Nephron (organoid): ENCODE measurements at regions not wholly inside any gene's neighbourhood (a gene's known extent, or its start where the extent isn't known, plus 50 kb on each side); places are given as distances from the start of the nearest gene placed in this dataset.

ENCODE experiments used
- H3K27ac Mint-ChIP-seq, 3 experiments: 2 replicates each; pipeline ENCODE4 v1.8.0; 2020; ENCODE audit warnings: mixed read lengths in 3 of 3, mild to moderate bottlenecking in 2 of 3, moderate library complexity in 1 of 3
- H3K27me3 Mint-ChIP-seq: 2 replicates; pipeline ENCODE4 v1.8.0; 2021; ENCODE audit warnings: low read depth, mild to moderate bottlenecking, moderate library complexity, mixed read lengths
- H3K36me3 Mint-ChIP-seq: 2 replicates; pipeline ENCODE4 v1.8.0; 2020; ENCODE audit warnings: low read depth, mixed read lengths
- H3K4me1 Mint-ChIP-seq: 2 replicates; pipeline ENCODE4 v1.8.0; 2020; ENCODE audit warnings: mixed read lengths
- H3K4me3 Mint-ChIP-seq, 3 experiments: 2 replicates each; pipeline ENCODE4 v1.8.0; 2020; ENCODE audit warnings: mild to moderate bottlenecking in 3 of 3, mixed read lengths in 3 of 3, moderate library complexity in 2 of 3
- H3K9me3 Mint-ChIP-seq: 2 replicates; pipeline ENCODE4 v1.8.0; 2020; ENCODE audit warnings: mixed read lengths
- CTCF ChIP-seq, 3 experiments: fragments of 200-600 bp; sonication (generic); IDR thresholded peaks; one replicate each; pipeline ENCODE4 v1.5.0; 2021; ENCODE audit warnings: antibody characterized with exemption in 3 of 3; ENCODE audit not compliant: unreplicated experiment in 3 of 3

GRCh38 chr16:65938083-65938482 lies 428.4 kb upstream of the CDH5 start:
- Mint-ChIP-seq H3K4me1 (no peaks in the 10 kb centered on the region), H3K27me3 (no peaks in the 10 kb centered on the region), H3K9me3 (peaks cover 3% of the 10 kb centered on the region), H3K27ac (no peak overlapping the region), H3K4me3 (no peak overlapping the region), H3K36me3 (no peaks in the 10 kb centered on the region)
- no peak for TF ChIP-seq CTCF (IDR thresholded peaks at IDR 0.05; ENCODE audit: unreplicated experiment in 3 of 3)

GRCh38 chr16:65937455-65937854 lies 429.0 kb upstream of the CDH5 start:
- no peaks in the 10 kb centered on the region for H3K36me3 Mint-ChIP-seq

GRCh38 chr16:65936096-65936495 lies 430.4 kb upstream of the CDH5 start:
- Mint-ChIP-seq H3K27ac (no peak overlapping the region), H3K9me3 (peaks cover 8% of the 10 kb centered on the region), H3K4me1 (peaks cover 11% of the 10 kb centered on the region), H3K36me3 (no peaks in the 10 kb centered on the region), H3K27me3 (no peaks in the 10 kb centered on the region), H3K4me3 (no peak overlapping the region)
- no peak for TF ChIP-seq CTCF (IDR thresholded peaks at IDR 0.05; ENCODE audit: unreplicated experiment in 3 of 3)

More at GRCh38 chr16:65937455-65937854, 429.0 kb upstream of the CDH5 start:
- TF ChIP-seq CTCF (IDR thresholded peaks at IDR 0.05; ENCODE audit: unreplicated experiment in 3 of 3): no peak
- Mint-ChIP-seq H3K4me1 (peaks cover 5% of the 10 kb centered on the region), H3K27me3 (no peaks in the 10 kb centered on the region), H3K4me3 (no peak overlapping the region), H3K9me3 (peaks cover 8% of the 10 kb centered on the region), H3K27ac (no peak overlapping the region)

DNA sequence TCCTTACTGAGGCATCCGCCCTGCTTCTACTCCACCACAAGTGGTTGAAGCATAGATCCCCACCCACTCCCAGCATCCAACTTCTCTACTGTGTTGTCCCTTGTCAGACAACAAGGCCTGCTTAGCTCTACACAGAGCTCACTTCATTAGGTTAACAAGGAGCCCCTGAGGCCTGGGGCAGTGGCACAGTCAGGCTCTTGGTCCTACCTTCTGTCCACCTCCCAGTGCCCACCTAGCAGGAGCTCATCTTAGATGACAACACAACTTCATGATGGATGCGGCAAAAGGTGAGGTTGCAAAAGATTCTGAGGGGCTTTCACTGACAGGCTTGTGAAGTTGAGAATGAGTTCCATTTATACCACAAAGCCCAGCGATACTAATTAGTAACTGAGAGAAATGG lies 432.0 kb upstream of the CDH5 start:
- Mint-ChIP-seq H3K27ac (no peak overlapping the region), H3K4me1 (peaks cover 11% of the 10 kb centered on the region), H3K27me3 (no peaks in the 10 kb centered on the region), H3K36me3 (no peaks in the 10 kb centered on the region), H3K4me3 (no peak overlapping the region), H3K9me3 (peaks cover 19% of the 10 kb centered on the region)
- TF ChIP-seq CTCF (IDR thresholded peaks at IDR 0.05; ENCODE audit: unreplicated experiment in 3 of 3): no peak

DNA sequence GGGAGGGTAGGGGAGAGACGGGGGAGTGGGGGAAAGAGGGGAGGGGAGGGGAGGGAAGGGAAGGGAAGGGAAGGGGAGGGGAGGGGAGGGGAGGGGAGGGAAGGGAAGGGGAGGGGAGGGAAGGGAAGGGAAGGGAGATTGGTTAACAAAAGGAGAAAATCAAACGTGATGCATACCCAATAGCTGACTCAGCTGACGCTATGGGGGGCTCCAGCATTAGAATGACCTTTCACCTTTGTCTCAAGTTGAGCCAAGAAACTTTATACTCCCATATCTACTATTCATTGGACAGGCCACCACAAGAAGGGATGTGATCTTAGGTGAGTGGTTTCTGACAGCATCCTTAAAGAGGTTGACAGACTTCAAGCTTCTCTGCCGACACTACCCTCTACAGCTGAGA lies 432.8 kb upstream of the CDH5 start:
- Mint-ChIP-seq H3K36me3 (no peaks in the 10 kb centered on the region), H3K9me3 (peaks cover 23% of the 10 kb centered on the region), H3K4me1 (peaks cover 11% of the 10 kb centered on the region), H3K27me3 (no peaks in the 10 kb centered on the region), H3K4me3 (no peak overlapping the region), H3K27ac (no peak overlapping the region)
- TF ChIP-seq CTCF (IDR thresholded peaks at IDR 0.05; ENCODE audit: unreplicated experiment in 3 of 3): no peak

- H3K27me3 Mint-ChIP-seq: no peaks in the 10 kb centered on the region
- H3K9me3 Mint-ChIP-seq: peaks cover 33% of the 10 kb centered on the region
- H3K4me1 Mint-ChIP-seq: peaks cover 11% of the 10 kb centered on the region
- no peaks in the 10 kb centered on the region for H3K36me3 Mint-ChIP-seq
- H3K27ac Mint-ChIP-seq: no peak overlapping the region
- no peak overlapping the region for H3K4me3 Mint-ChIP-seq
- TF ChIP-seq CTCF (IDR thresholded peaks at IDR 0.05; ENCODE audit: unreplicated experiment in 3 of 3): no peak
Observed at GRCh38 chr16:65932350-65933072, 434.0 kb upstream of the CDH5 start.
